ENCODE measurements at regions not wholly inside any gene's neighbourhood (a gene's known extent, or its start where the extent isn't known, plus 50 kb on each side); places are given as distances from the start of the nearest gene placed in this dataset.

- H3K36me3 ChIP-seq: no peaks in the 10 kb centered on the region
- no peaks in the 10 kb centered on the region for H3K4me1 ChIP-seq
- TF ChIP-seq CTCF (IDR thresholded peaks at IDR 0.05) (no peak), POLR2A (IDR thresholded peaks at IDR 0.05) (no peak)
- H3K4me3 ChIP-seq: no peak overlapping the region
- H3K9me3 ChIP-seq: no peaks in the 10 kb centered on the region
- no peaks in the 10 kb centered on the region for H3K27me3 ChIP-seq
- no peak for DNase-seq
- H3K27ac ChIP-seq: no peak overlapping the region
Observed at GRCh38 chr2:223416815-223417610, 185.1 kb downstream of the SCG2 start.

- no peak overlapping the region for H3K4me3 ChIP-seq
- no peak overlapping the region for H3K27ac ChIP-seq
- H3K27me3 ChIP-seq: no peaks in the 10 kb centered on the region
- H3K36me3 ChIP-seq: no peaks in the 10 kb centered on the region
- no peaks in the 10 kb centered on the region for H3K4me1 ChIP-seq
- TF ChIP-seq POLR2A (IDR thresholded peaks at IDR 0.05) (no peak), CTCF (IDR thresholded peaks at IDR 0.05) (no peak)
- H3K9me3 ChIP-seq: no peaks in the 10 kb centered on the region
- DNase-seq: no peak
Observed at GRCh38 chr2:223418131-223418530, 184.0 kb downstream of the SCG2 start.

- no peak for DNase-seq
- H3K27ac ChIP-seq: no peak overlapping the region
Observed at GRCh38 chr2:223418604-223419199, 183.5 kb downstream of the SCG2 start.

GRCh38 chr2:223420048-223420447 lies 182.1 kb downstream of the SCG2 start:
- Histone ChIP-seq H3K9me3 (no peaks in the 10 kb centered on the region), H3K27ac (no peak overlapping the region), H3K4me3 (no peak overlapping the region), H3K36me3 (no peaks in the 10 kb centered on the region), H3K27me3 (no peaks in the 10 kb centered on the region), H3K4me1 (no peaks in the 10 kb centered on the region)
- TF ChIP-seq POLR2A (IDR thresholded peaks at IDR 0.05): no peak
- TF ChIP-seq CTCF (IDR thresholded peaks at IDR 0.05): no peak
- DNase-seq: no peak

More at GRCh38 chr2:223418604-223419199, 183.5 kb downstream of the SCG2 start:
- Histone ChIP-seq H3K4me3 (no peak overlapping the region), H3K9me3 (no peaks in the 10 kb centered on the region), H3K4me1 (no peaks in the 10 kb centered on the region), H3K27me3 (no peaks in the 10 kb centered on the region), H3K36me3 (no peaks in the 10 kb centered on the region)
- TF ChIP-seq CTCF (IDR thresholded peaks at IDR 0.05): no peak
- TF ChIP-seq POLR2A (IDR thresholded peaks at IDR 0.05): no peak

- no peak overlapping the region for H3K4me3 ChIP-seq
- no peaks in the 10 kb centered on the region for H3K36me3 ChIP-seq
- H3K9me3 ChIP-seq: no peaks in the 10 kb centered on the region
- no peaks in the 10 kb centered on the region for H3K4me1 ChIP-seq
- no peak for DNase-seq
- no peaks in the 10 kb centered on the region for H3K27me3 ChIP-seq
- H3K27ac ChIP-seq: no peak overlapping the region
- TF ChIP-seq CTCF (IDR thresholded peaks at IDR 0.05) (no peak), POLR2A (IDR thresholded peaks at IDR 0.05) (no peak)
Observed at GRCh38 chr2:223431479-223431878, 170.7 kb downstream of the SCG2 start.
